ENCODE measurements at regions not wholly inside any gene's neighbourhood (a gene's known extent, or its start where the extent isn't known, plus 50 kb on each side); places are given as distances from the start of the nearest gene placed in this dataset.
"Not testable (repeated sequence)": the region's sequence is repeated elsewhere in the genome, so short reads cannot be mapped to it uniquely, and the experiment has no call there.

DNA sequence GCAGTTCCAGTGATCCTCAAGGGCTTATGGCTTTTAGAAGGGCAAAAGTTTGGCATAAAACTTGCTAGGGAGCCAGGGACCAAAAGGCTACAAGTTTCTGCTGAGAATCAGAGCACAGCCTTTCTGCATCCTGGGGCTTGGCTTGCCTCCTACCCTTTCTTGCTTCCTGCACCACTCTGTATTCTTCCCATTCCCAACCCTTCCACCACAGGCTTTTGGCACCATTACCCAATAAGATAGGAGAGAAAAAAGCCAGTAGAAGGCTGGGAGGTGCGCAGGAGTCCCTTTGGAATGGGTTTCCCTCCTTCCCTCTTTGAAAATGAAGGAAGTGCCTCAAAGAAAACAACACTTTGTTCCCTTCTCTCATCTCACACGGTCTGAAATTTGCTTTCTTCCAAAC lies 268.6 kb downstream of the PDCD6IP start:
- DNase-seq = no peak

DNA sequence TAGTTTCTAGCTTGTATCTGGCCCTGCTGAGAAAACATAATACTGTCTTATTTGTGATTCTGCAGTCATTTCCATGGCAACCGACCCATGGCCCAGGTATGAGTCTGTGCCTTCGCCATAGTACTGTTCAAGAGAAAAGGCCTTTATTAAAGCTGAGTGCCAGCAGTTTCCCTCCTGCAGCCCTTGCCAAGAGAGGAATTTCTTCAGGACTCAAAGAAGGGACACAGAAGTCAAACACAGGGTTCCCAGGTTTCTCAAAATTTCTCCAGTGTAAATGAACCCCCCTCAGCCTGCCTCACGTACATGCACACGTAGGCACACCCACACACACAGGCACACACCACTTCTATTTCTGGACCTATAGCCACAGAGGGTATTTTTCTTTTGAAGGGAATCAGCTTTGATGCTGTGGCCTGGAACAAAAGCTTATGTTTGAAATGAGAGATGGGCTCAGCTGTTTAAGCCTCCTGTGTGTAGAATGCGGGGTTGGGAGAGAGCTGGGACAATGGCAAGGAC lies 269.2 kb downstream of the PDCD6IP start:
- no peak for DNase-seq

DNA sequence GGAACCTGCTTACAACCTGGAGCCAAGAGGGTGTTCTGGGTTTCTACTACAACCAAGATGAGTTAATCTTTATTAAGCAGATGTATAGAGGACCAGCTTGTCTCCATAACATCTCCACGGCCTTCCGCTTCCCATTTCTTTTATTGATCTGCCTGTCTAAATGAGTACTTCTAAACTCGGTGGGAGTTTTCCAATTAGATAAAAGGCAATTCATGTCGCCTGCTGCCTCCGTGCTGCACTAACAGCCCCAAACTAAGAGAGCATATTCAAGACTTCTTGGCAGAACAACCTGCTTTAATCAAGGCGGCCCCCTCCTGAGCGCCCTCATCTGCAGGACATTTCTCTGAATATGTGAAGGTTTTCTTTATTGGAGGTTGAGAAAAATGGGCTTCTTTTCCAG lies 270.1 kb downstream of the PDCD6IP start:
- no peak for DNase-seq

DNA sequence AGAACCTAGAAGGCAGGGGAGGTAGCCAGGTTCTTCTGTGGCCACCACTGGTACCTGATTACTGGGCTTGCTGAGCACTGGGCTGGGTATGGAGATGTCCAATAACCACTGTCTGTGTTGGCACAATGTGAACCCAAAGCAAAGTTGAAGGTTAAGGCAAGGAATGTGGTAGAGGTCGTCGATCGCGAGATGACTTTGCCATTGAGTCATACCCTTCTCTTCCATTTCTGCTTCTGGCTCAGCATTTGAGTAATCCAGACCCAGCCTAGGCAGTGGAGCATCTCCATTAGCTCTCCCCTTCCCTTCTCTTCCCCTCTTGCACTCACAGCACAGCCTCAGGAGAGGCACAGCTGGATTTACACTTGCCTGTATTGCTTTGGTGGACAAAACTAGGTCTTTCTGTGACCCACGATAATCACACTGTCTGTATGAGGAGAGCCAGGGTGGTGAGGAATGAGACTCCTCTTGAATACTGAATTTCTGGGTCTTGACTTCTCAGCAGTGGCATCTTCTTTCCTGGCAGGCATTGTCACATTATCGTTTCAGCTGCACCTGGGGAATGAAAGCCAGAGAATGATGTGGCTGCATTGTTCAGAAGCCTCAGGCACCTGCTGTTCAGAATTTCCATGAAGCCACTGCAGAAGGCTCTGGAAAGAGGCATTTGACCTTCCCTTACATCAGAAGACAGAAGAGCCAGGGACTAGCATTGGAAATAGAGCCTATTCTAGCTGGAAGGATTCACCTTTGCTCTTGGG lies 272.6 kb downstream of the PDCD6IP start:
- no peak for DNase-seq

DNA sequence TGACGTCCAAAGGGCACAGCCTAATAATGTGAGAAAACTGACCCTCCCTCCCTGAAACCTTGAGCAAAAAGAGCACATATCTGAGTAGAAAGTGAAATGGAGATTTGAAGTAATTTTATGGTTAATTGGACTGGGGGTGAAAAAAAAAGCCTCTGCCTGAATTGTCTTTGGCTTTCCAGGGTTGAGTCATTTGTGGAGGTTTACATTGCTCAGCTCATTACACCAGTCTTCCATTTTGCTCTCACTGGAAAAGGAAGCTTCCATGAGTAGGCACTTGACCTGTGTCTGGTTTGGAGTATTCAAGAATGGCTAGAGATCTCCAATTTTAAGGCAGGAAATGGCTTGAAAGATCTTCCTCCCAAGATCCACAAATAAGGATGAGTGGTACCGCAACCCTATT lies 273.9 kb downstream of the PDCD6IP start:
- no peak for DNase-seq

DNA sequence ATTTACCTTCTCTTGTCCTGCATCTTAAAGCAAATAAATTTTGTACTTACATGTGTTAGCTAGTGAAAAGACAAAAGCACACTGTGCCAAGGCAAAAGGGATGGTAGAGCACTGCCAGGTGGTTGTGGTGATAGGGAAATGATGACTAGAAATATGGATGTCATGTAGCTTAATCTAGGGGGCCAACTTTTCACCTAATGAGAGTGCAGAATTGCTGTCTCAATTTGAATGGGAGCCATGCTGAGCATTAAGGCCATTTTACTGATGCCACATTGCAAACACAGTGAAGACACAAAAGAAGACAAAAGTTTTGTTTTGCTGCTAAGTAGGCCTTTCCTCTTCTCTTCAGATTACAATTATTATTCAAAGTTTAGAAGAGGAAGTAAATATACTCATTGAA lies 274.7 kb downstream of the PDCD6IP start:
- no peak for DNase-seq

DNA sequence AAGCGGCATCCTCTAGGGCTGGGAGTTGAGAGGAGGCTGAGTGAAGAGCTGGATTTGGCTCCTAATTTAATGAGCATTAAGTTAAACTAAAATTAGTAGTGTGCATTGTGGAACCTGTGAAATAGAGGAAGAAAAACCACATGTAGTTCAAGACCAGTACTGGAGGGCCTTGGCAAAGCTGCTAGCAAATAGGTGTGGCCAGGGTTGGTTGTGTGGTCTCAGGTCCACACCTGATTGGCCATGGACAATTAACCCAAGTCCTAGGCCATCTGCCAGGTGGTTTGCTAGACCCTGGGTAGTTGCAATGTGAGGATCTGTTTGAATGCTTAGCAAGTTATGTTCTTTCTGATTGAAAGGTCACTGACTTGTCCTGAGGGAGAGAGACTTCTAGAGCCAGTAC lies 275.5 kb downstream of the PDCD6IP start:
- no peak for DNase-seq

DNA sequence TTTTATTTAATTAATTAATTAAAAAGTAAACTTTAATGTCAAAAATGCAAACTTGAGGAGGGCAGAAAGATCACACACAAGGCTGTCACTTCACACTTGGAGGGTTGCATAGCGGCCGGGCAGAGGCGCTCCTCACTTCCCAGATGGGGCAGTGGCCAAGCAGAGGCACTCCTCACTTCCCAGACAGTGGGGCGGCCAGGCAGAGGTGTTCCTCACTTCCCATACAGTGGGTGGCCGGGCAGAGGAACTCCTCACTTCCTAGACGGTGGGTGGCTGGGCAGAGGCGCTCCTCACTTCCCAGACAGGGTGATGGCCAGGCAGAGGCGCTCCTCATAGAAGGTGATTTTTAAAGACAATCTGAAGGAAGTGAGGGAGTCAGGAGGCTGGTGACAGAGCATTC lies 277.5 kb downstream of the PDCD6IP start:
- no peak for DNase-seq

DNA sequence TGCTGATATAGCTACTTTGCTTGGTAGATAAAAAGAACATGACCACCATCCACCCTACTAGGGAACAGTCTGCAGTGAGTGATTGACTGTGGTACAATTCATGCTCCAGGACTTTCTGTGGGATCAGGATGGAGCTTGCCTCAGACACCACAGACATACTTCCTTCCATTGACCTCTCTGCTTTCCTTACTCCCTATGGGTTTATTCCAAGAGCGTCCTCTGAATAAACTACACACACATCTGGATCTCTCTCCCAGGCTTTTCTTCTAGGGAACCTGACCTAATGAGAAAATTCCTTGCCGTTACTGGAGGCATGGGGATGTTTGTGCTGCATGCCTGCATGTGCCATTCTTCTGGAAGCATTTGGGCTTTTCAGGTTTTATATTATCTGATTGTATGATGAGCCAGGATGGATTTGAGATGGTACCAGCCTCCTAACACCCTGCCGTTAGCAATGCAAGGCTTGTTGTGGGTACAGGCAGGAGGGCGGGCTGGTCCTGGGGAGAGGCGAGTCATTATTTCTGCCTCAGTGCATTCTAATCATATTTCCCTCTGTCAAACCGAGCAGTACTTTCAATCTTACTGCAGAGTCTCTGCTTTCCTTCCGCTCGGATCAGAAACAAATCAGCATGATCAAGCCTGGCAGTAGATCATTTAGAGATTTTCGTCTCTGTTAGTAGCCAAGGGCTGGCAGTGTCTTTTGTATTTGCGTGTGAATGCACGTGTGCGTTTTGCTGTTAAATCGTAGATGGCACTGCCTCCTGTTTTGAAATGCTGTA lies 279.2 kb downstream of the PDCD6IP start:
- DNase-seq = no peak

DNA sequence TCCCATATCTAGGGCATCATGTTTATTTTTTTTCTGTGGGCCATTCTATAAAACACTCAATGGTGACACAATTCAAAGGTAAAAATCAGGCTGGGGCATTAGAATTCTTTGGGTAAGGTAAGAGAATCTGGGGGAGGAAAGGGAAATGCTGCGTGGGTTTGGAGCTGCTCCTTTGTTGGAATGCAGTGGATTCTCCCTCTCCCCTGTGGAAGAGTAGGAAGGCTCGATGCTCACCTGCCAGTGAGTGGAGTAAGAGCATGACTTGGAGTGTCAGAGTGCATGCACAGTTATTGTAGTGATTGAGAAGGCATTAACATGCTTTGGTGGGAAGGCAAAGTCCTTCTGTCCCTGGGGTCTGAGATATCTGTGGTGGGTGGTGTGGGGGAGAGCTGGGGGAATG lies 280.0 kb downstream of the PDCD6IP start:
- no peak for DNase-seq

DNA sequence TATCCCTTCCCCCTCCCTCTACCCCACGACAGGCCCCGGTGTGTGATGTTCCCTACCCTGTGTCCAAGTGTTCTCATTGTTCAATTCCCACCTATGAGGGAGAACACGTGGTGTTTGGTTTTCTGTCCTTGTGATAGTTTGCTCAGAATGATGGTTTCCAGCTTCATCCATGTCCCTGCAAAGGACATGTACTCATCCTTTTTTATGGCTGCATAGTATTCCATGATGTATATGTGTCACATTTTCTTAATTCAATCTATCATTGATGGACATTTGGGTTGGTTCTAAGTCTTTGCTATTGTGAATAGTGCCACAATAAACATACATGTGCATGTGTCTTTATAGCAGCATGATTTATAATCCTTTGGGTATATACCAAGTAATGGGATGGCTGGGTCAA lies 281.4 kb downstream of the PDCD6IP start:
- DNase-seq = not testable (repeated sequence)

DNA sequence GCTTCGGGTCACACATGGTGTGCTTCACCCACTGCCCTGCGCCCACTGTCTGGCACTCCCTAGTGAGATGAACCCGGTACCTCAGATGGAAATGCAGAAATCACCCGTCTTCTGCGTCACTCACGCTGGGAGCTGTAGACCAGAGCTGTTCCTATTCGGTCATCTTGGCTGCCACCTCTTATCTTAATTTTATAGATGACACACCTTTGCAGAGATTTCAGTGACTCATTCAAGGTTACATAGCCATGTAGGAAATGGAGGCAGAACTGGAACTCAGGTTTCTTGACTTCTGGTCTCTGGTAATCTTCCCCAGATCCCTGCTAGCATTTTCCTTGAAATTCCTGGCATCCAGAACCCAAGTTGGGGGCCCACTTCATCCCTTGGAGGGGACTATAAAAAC lies 291.9 kb downstream of the PDCD6IP start:
- not testable (repeated sequence) for DNase-seq

DNA sequence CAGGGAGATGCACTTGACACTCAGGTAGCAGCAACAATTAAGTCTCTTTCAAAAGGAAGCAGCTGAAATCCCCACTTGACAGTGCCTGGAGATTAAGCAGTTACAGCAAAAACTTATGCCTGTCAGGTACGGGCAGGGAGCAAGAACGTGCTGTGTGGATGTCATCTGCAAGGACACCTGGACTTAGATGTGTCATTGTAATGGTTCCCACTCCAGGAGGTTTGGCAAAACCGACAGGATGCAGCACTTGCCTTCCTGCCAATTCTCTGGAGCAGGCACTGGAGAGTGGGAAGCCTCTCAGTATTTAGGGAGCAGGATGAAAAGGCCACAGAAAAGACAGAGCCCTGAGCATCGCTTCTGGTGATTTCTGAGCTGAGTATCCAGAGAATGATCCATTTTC lies 292.4 kb downstream of the PDCD6IP start:
- DNase-seq = no peak

DNA sequence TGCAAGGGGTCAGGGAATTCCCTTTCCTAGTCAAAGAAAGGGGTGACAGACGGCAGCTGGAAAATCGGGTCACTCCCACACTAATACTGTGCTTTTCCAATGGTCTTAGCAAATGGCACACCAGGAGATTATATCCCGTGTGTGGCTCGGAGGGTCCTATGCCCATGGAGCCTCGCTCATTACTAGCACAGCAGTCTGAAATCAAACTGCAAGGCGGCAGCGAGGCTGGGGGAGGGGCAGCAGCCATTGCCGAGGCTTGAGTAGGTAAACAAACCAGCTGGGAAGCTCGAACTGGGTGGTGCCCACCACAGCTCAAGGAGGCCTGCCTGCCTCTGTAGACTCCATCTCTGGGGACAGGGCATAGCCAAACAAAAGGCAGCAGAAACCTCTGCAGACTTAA lies 295.9 kb downstream of the PDCD6IP start:
- DNase-seq = not testable (repeated sequence)

DNA sequence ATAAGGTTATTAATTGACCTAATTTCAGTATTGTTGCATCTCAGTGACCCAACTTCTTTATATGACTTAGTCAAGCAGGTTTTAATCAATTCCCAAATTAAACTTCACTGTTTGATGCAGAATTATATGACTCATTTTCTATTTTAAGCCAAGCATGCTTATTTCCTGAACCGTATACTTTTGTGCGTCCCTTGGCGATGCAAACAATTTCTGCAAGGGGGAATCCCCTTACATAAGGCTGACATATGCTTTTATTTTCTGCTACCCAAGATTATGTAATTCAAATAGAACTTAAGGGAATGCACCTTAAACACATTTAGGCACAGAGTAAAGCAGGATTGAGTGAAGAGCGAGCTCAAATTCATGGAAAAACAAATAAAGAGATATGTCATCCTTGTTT lies 303.9 kb downstream of the PDCD6IP start:
- no peak for DNase-seq

DNA sequence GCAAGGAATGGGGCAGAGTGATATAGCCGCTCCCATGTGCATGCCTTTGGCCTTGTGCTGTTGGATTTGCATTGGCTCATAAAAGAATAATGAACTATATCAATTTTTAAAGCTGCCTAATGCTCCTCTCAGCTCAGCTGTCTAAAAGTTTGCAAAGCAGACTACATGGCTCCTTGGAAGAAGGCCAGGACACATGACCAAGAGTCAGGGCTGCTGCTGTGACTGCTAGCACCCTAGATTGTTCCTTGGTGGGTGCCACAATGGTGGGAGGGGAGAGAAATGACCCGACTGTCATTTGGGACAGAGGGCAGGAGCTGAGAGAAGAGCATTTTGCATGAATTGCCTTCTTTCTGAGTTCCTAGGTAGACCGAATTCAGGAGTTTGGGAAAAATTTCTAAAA lies 307.9 kb downstream of the PDCD6IP start:
- no peak for DNase-seq

DNA sequence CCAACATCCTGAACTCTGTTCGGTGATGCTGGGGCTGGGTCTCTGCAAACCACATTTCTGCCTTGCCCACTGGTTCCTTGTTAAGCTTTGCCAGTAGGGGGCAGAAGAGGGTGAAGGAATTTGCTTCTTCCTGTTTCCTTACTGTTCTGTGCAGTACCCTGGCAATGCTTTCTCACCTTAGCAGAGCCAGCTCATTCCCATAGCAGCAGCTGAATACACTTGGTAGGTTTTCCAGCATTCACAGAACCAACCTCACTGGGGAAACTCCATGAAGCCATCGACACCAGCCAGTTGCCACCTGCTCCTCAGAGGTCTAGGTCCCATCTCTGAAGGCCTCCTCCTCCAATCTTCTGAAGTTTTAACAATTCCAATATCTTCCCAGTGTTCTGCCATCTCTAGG lies 308.4 kb downstream of the PDCD6IP start:
- no peak for DNase-seq

DNA sequence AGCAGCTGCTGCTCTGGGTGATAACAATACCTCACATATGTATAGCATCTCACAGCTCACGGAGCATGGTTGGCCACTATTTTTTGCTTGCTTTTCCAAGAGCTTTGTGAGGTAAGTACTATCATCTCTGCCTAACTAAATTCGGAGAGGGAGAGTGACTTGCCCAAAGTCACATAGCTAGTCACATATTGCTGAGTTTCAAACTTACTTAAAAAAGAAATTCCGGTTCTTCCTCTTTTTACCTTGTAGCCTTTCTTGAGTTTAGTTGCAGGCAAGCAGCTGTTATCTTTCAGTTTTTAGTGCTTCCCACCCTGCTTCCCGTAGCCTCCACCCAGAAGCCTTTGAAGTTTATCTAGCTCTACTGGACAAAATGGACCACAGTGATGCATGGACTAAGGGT lies 309.2 kb downstream of the PDCD6IP start:
- no peak for DNase-seq

DNA sequence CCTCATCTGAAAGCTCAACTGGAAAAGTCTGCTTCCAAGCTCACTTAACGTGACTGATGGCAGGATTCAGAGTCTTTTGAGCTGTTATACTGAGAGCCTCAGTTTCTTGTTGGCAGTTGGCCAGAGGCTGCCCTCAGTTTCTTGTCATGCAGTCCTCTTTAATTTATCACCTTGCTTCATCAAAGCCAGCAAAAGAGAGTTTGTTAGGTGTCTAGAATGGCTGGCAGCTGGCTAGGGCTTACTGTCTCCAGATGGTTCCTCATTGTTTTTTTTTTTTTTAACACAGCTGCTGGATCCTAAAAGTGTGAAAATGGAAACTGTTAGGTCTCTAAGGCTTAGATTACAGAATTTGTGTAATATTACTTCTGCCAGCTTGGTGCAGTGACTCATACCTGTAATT lies 310.6 kb downstream of the PDCD6IP start:
- no peak for DNase-seq

DNA sequence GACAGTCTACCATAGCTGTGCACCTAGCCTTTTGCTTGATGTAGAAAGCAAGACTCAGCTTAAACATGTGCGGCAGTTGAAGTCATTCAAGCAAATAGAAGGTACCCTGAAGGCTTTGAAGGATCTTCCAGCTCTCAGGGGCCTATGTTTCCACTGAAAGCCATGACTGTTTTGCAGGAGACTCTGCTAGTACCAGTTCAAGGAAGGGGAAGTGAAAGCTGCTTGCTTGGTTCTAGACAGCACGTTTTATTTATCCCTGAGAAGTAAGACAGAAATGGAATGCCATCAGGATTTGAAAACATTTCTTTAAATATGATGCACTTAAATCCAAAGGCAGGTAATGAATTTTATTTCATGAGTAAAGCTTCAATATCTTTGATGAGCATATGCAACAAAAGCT lies 311.4 kb downstream of the PDCD6IP start:
- DNase-seq = no peak

DNA sequence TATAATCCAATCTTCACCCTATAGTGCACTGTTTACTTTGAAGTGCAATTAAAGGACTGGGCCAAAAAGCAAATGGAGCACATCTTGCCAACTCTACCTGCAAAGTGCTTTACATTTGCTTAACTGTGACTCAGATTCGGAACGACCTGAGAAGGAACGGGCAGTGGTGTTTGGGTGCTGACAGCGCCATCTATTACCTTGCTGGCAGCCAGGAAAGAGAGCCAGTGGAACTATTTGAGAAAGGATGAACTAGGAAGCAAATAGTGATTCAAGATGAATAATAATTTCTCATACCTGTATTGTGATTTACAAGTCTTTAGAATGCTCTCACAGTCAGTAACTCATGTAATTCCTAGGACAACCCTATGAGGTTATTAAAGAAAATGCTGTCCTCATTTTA lies 312.9 kb downstream of the PDCD6IP start:
- DNase-seq = no peak

DNA sequence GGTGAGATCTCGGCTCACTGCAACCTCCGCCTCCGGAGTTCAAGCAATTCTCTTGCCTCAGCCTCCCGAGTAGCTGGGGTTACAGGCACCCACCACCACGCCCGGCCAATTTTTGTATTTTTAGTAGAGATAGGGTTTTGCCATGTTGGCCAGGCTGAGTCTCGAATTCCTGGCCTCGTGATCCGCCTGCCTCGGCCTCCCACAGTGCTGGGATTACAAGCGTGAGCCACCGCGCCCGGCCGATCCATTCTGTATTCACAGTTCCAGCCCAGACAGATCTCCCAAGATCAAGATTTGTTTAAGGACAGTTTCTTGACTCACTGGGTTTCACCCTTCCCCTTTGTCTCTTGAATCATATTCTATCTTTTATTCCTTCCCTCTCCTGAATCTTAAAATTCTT lies 313.8 kb downstream of the PDCD6IP start:
- DNase-seq = not testable (repeated sequence)

DNA sequence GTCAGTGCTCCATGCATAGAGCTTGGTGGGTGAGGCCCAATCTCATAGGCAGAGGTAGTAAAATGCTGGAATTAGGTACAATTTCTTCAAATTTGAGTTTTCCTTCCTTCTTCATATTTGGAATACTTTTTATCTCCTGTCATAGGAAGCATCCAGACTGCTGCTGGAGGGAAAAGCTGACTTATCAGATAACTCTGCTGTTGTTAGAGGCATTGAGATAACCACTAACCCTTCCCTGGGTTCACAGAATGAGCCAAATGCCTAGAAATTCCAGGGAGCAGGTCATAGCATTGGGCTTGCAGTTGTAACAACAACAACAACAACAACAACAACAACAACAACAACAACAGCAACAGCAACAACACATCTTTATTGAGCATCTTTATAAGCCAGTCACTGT lies 332.7 kb downstream of the PDCD6IP start:
- DNase-seq = no peak

DNA sequence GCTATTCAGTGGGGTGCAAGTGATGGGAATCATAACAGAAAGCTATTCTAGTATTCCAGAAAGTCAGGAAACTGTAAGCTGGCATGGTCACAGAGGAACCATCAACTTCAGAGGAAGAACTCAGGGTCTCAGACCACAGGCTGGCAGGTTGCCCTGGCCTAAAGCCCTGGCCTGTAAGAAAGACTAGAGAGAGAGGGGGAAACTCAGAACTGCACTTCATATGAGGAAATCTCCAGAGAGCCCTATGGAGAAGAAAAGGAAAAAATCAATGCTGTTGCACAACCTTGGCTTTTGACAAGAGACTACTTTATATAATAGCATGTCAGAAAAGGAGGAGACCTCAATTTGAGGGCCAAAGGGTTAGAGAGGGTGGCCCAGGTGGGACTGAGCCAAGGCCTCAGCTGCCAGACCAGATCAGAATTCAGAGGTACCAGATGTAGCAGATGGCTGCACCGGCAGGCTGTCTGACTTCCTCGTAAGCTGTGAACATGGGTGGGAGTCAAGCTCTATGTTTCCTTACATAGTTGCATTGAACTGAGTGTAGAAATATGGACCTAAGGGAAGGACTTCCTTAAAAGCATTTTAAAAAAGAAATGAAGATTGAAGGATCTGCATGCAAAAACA lies 333.8 kb downstream of the PDCD6IP start:
- no peak for DNase-seq
